GM21619 (cell line): ENCODE measurements at regions not wholly inside any gene's neighbourhood (a gene's known extent, or its start where the extent isn't known, plus 50 kb on each side); places are given as distances from the start of the nearest gene placed in this dataset.

Experiments
- ATAC-seq: cut with Tn5 transposase; IDR thresholded peaks from one replicate; pipeline ENCODE4 v1.9.1; 2021; ENCODE audit not compliant: unreplicated experiment

DNA sequence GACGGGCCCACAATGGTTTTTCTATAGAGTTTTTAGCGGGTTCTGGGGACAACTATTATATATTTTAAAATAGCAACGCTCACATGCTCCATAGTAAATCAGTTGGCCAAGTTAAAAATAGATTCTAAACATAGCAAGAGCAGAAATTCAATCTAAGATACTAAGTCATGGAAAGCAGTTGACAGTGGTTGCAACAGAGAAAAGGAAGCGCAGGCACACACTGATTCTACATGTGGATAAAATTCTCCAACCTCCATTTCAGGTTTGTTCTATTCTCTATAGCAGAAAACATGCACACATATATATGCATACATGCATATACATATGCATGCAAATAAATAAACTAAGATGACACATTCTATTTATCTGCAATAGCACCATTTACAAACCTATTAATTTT, 89.6 kb upstream of the HNRNPU start:
- ATAC-seq: no peak

DNA sequence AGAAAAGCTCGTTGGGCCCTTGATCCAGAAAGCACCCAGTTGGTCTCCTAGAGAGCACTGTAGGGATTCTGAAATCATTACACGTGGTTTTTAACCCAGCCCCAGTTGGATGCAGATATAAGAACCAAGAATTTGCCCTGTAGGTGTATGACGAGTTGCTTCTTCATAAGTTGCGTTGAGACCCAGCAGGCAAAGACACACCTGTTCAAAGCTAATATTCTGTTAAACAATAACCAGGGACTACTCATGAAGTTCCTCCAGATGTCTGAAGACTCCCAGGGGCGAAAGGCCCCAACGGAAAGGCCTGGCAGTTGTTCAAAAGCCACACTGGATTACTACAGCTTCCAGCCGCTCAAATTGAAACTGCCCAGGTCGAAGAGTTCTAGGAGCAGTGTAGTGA, 88.6 kb upstream of the HNRNPU start:
- ATAC-seq: peak; percentile 94

DNA sequence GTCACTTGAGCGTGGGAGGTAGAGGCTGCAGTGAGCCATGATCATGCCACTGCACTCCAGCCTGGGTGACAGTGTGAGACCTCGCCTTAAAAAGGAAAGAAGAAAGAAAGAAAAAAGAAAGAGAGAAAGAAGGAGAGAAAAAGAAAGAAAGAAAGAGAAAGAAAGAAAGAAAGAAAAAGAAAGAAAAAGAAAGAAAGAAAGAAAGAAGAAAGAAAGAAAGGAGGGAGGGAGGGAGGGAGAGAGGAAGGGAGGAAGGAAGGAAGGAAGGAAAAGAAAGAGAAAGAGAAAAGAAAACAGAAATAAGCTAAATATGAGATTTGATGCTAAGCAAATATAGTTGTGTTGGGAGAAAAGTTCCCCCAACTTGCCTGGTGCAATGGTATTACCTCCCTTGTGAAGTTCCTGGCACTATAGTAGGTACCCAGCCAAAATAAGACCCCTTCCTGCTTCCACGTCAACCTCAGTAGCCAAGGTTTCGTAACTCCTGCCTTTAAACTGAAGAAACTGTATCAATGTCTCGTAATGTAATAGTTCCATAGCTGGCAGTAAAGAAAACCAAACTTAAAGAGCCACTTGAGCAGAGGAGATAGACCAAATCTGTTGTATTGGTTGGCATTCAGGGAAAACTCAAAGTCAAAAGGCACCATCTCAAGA, 88.1 kb upstream of the HNRNPU start:
- ATAC-seq: peak; percentile 11

DNA sequence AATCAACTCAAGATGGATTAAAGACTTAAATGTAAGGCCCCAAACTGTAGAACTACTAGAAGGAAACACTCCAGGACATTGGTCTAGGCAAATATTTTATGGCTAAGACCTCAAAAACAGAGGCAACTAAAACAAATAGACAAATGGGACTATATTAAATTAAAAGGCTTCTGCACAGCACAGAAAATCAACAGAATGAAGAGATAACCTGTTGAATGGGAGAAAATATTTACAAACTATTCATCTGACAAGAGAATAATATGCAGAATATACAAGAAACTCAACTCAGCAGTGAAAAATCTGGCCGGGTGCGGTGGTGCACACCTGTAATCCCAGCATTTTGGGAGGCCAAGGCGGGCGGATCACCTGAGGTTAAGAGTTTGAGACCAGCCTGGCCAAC, 84.1 kb upstream of the HNRNPU start:
- ATAC-seq: no peak

DNA sequence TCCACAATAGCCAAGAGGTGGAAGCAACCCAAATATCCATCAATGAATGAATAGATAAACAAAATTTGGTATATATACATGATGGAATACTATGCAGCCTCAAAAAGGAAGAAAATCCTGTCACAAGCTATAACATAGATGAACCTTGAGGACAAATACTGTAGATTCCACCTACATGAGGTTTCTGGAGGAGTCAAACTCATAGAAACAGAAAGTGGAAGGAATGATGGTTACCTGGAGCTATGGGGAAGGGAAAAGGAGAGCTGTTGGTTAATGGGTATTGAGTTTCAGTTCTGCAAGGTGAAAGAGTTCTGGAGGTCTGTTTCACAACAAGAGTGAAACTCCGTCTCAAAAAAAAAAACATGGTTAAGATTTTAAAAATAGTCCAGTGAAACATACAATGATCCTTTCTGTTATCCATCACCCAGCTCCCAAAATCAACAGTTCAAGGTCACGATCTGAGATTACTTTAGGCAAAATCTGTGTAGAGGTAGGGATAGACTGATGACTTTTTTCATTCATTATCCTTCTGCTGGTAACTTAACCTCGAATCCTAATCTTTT, 80.8 kb upstream of the HNRNPU start:
- ATAC-seq: peak; percentile 77

DNA sequence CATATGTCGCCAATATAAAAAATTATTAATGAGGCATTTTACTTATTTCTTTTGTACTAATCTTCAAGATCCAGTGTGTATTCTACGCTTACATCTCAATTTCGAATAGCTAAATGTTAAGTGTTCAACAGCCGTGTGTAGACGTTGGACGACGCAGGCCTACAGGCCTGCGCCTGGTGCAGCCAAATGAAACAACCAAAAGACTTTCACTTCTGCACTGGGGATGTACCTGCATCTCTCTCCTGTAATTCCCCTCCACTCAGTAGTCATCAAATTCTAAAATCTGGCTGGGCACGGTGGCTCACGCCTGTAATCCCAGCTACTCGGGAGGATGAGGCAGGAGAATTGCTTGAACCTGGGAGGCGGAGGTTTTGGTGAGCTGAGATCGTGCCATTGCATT, 76.8 kb upstream of the HNRNPU start:
- ATAC-seq: peak; percentile 74

DNA sequence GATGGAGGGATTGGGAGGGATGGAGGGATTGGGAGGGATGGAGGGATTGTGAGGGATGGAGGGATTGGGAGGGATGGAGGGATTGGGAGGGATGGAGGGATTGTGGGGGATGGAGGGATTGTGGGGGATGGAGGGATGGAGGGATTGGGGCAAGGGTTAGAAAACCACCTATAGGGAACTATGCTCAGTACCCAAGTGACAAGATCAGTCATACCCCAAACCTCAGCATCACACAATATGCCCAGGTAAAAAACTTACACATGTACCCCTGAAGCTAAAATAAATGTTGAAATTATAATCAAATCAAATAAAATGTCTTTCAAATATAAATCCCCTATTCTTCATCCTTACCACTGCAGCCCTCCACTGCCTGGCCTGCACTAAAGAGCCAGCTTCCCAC, 72.8 kb upstream of the HNRNPU start:
- ATAC-seq: no peak

DNA sequence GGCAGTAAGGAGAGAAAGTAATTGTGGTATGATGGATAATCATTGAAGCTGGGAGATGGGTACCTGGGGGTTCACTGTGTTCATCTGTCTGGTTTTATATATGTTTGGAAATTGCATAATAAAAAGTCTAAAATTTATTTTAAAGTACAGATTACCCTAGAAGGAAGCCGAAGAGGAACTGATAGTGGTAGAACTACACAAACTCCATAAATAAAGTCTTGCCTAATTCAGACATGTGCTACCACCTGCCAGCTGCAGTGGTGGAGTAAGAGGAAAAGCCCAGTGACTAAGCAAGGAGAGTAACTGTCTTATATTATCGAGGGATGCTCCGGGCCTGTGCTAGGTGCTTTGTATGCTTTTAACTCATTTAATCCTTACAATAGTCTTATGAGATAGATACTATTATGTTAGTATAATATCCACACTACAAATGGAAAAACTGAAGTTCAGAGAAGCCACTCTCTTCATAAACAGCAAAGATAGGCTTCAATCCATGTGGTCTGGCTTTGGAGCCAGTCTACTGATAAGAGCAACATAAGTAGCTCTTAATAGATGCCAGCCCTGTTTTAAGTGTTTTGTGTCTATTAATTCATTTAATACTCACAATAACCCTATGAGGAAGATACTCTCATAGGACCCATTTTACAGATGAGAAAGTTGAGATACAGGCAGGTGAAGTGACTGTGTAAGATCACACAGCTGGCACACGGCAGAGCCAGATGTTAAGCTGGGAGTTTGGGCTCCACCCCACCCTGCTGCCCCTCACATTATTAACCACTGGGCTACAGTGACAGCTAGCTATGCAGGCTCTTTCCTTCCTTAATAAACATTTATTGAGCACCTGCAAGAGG, 56.8 kb upstream of the HNRNPU start:
- ATAC-seq: peak; percentile 52

DNA sequence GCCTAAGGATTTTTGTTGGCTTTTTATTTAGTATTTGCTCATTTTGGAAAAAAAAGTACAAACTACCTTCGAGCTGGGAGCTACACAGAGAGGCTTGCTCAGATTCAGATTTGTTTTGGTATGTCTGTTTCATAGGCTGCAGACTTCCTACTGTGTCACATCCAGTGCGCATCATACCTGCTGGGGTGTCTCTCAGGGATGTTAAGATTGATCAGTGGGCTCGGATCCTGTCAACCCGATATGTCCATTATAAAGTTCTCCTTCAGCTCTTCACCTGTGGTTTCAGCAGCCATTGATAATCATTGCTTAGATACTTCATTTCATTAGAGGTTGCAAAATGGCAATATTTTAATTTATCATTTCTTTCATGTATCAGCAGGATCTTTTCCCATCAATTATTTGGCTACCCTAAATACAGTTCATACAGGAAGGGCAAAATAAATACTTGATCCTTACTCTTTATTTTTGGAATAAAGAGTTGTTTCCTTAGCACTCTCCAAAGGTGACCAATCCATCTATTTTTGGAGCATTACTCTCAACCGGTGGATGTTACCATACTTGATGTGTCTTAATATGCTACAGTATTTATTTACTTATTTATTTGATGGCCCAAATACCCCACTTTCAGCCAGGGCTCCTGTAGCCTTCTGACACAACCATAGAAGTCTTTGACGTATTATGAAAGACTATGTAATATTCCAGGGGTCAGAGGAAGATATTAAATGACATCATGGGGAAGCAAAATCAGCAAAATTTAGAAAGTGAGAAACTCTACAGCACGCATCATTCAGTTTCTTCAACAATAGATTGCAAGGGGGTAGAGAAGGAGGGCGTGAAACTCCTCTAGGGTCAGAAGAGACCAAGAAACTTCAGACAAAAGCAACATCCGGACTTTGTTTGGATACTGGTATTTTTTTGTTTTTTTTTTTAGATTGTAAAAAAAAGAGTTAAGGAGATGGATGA, 55.3 kb upstream of the HNRNPU start:
- ATAC-seq: no peak

DNA sequence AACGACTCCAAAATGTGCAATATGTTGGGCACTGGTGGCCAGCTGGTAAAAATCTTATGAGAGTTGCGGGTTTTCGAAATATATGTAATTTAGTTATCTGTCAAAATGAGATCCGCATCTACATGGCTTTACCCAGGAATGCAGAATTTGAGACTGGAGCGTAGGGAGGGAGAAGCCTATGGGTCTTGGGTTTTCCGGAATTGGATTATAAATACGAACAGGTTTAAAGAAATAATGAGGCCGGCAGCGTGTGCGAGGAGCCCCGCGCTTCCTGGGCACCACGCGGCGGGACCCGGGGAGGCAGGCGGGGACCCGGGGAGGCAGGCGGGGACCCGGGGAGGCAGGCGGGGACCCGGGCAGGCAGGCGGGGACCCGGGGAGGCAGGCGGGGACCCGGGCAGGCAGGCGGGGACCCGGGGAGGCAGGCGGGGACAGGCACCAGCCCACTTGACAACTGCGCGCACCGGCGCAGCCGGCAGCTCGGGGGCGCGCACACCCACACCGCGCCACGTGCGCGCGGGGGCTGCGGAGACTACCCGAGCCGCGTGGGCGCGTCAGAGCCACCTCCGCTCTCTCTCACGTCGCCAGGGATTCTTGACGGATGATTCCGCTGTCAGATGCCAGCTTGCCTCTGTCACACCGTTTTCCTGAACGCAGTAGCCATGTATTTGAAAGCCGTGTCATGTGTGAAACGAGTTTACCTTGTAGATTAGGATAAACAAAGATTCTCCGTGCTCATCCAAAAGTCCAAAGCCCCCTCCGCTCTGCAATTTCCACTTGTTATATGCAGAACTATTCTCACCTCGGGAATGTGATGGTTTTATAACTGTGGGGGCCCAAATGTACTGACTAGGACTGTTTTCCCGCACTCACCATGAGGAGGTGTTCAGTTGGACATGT, 54.3 kb upstream of the HNRNPU start:
- ATAC-seq: no peak

DNA sequence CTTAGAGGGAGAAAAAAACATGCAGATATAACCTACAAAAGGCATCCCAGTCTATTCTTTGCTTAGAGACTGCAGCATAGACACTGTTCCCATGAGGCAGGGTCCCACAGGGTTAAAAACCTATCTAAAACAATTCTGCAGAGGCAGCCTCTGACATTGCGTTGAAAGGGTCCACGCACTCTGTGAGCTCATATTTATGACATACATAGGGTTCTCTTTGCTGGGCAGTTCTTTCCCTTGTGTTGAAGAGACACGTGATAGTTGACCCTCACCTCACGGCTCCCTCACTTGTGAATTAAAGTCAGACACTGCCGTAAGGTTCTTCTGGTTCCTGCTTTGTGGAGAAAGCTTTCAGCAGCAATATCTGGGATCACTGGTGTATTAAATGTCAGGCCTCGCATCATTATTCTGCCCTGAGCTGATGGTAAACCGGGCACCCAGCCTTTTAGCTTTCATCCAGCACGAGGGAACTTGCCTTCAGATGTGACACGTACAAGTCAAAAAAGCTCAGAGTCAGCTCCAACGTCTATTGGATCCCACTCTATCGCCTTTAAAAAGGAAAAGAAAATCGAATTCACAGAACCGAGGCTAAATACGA, 52.8 kb upstream of the HNRNPU start:
- no peak for ATAC-seq

DNA sequence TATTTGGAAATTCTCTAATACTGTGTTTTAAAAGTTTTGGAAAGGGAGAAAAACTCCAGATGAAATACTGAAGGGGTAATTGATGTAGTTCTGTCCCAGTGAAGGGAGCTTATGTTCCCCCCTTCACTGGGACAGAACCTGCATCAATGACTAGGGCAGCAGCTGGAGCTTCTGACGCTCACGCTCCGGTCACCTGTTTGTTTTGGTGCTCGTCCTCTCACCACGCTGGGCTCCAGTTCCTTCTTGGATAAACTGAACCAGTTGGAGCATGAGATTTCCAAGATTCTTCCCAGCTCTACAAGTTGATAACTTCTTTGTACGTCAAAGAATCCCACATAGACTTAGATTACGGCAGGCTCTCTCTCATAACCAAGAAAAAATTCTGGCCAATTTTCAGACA, 51.4 kb upstream of the HNRNPU start:
- ATAC-seq: no peak

DNA sequence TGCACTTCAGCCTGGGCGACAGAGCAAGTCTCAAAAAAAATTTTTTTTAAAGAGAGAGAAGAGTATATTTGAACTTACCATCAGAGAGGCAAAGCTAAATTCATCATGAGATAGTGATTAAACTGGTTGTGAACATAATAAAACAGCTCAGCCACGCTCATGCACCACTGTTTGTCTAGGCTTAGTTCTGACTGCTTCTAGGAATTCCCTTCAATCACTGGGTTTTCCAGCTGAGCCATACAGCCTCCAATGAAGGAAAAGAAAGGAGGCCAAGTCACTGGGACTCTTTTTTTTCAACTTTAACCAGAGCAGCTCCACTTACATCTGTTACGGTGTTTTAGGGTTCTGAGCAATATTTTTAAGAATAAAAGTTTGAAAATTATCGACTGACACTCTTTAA, 50.4 kb upstream of the HNRNPU start:
- ATAC-seq: no peak
